Adrenal gland (tissue), 5 donors: ENCODE measurements at regions not wholly inside any gene's neighbourhood (a gene's known extent, or its start where the extent isn't known, plus 50 kb on each side); places are given as distances from the start of the nearest gene placed in this dataset.

Experiments
- CTCF ChIP-seq, 6 experiments: fragments of 450-650 bp in 4 of 6; fragments of 200-600 bp in 2 of 6; sonication (generic) in 1 of 6; IDR thresholded peaks; 1 replicate in 5 of 6; 2 replicates in 1 of 6; pipeline versions ENCODE4 v1.5.1 to v1.8.0; 2016 to 2021; ENCODE audit warnings: antibody characterized with exemption in 6 of 6, mild to moderate bottlenecking in 2 of 6, moderate library complexity in 1 of 6
- POLR2A ChIP-seq, 2 donors: fragments of 450-650 bp; IDR thresholded peaks; one replicate each; pipeline ENCODE4 v1.6.1; 2017; ENCODE audit warnings: antibody characterized with exemption in 2 of 2, mild to moderate bottlenecking in 2 of 2, moderate library complexity in 1 of 2
- donor health status: DM: no; HTN: no; CAD: no.

GRCh38 chr5:39721394-39721793, 296.6 kb upstream of the DAB2 start:
- TF ChIP-seq CTCF (IDR thresholded peaks at IDR 0.05), result no peak
- TF ChIP-seq POLR2A (IDR thresholded peaks at IDR 0.05), result no peak
